HG02943 (cell line): ENCODE measurements at regions not wholly inside any gene's neighbourhood (a gene's known extent, or its start where the extent isn't known, plus 50 kb on each side); places are given as distances from the start of the nearest gene placed in this dataset.

ENCODE experiments used
- ATAC-seq: cut with Tn5 transposase; IDR thresholded peaks from one replicate; pipeline ENCODE4 v1.9.1; 2021; ENCODE audit warnings: mild to moderate bottlenecking, low read depth, moderate library complexity; ENCODE audit not compliant: unreplicated experiment

DNA sequence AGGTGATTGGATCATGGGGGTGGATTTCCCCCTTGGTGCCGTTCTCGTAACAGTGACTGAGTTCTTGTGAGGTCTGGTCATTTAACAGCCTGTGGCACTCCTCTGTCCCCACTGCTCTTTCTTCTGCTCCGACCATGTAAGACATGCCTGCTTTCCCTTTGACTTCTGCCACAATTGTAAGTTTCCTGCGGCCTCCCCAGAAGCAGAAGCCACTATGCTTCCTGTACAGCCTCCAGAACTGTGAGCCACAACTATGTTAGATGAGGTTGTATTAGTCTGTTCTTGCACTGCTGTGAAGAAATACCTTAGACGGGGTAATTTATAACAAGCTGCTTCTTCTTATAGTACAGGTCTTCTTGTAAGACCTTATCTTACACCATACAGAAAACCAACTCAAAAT, 241.7 kb upstream of the KLF14 start:
- ATAC-seq: no peak

GRCh38 chr7:130982160-130982638, 248.2 kb upstream of the KLF14 start:
- ATAC-seq: no peak

DNA sequence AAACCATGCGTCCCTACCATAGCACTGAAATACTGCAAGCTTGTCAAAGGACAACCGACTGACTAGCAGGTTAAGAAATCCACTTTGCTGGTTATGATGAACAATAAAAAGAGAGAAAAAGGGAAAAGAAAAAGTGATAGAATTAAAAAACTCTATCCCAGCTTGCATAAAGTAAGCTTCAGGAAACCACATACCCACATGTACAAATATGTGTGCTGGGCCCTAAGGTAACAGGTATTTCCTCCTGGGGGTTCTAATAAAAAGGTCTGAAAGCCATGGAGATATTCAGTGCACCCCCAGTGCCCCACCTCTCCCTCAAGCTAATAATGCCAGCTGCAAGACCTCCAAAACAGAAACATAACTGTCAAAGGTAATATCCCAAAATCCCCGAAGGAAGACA, 248.6 kb upstream of the KLF14 start:
- no peak for ATAC-seq

DNA sequence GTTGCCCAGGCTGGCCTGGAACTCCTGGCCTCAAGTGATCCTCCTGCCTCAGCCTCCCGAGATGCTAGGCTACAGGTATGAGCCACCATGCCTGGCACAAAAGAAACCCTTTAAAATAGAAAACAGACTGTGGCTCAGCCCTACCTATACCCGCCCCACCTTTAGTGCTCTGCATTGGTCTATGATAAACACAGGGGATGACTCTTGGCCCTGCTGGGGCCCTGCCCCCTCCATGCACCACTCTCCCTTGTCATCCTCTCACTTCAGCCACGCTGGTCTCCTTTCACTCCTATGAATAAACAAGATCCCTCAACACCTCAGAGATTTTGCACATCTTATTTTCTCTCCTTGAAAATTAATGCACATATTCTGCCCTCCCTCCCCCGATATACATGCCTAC, 251.4 kb upstream of the KLF14 start:
- ATAC-seq: no peak

- ATAC-seq: no peak
These were observed 252.3 kb upstream of the KLF14 start for GRCh38 chr7:130986261-130986690.

GRCh38 chr7:130987092-130987491, 253.1 kb upstream of the KLF14 start:
- ATAC-seq: no peak

DNA sequence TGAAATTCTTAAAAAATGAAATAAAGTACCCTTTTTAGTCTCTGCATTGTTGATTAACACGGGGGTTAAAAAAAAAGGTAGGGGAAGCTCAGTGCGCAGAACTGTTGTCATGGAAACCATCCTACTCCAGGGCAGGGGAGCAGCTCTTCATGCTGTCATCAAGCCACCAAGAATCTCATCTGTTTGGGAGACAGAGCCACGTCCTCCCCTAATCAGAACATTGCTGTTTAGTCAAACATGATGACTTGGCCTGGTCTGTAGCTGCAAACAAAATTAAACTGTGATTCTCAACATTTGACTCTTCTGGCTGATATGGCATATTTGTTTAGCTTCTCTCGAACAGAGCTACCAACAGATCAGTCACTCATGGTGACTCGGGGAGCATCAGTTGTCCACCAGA, 254.4 kb upstream of the KLF14 start:
- no peak for ATAC-seq

- no peak for ATAC-seq
These were observed 255.2 kb upstream of the KLF14 start for GRCh38 chr7:130989101-130989795.

DNA sequence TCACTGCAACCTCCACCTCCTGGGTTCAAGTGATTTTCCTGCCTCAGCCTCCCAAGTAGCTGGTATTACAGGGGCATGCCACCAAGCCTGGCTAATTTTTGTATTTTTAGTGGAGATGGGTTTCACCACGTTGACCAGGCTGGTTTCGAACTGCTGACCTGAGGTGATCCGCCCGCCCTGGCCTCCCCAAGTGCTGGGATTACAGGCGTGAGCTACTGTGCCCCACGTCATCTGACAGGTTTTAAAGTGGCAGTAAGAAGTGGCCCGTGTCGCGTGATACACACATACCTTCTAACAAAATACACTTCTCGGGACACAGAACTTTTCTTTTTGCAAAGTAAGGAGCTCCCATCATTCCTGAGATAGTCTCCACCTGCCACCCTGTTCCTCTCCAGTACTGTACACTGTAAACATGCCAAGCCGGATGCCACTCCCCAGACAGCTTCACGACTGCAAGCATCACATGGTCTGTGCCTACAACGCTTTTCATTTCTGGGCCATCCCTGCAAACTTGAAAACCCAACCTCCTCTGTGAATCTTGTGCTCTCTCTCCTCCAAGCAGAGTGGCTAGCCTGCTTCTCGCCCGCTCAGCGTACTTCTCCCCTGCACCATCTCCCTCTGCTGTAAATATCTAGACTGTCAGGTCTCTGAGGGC, 256.3 kb upstream of the KLF14 start:
- ATAC-seq: no peak

GRCh38 chr7:130993671-130994365, 259.8 kb upstream of the KLF14 start:
- ATAC-seq: no peak

DNA sequence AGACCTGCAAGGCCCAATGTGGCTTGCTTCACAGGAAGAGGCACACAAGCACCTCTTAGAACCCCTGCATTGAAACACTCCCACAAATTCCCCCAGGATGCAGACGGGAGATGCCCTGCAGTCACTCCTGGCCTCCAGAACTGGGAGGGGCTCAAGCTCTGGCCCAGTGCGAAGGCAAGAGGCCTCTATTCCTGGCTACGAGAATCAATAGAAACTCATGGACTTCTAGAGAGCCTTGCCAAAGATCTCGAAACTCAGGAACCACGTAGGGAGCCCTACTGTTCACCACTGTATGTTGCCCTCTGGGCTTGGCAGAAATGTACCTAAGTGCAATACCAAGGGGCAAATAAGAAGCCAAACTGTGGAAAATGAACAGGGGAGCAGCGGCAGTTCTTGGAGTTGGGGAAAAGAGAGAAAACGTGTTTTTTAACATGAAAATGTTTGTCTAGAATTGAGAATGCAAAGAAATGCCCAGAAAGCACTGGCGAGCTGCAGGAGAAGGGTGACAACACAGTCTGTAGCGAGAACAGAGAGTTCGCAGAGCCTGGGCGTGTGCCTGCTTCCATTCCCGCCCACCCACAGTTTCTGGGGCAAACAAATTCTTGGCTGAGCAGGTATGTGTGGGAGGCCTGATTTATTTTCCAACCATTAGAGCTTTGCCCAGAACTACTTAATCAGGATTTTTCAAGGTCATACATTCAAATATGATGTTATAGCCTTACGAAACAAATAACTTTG, 260.5 kb upstream of the KLF14 start:
- ATAC-seq: no peak

GRCh38 chr7:130995252-130996081, 261.5 kb upstream of the KLF14 start:
- ATAC-seq: no peak

GRCh38 chr7:130996205-130996832, 262.3 kb upstream of the KLF14 start:
- ATAC-seq: no peak

DNA sequence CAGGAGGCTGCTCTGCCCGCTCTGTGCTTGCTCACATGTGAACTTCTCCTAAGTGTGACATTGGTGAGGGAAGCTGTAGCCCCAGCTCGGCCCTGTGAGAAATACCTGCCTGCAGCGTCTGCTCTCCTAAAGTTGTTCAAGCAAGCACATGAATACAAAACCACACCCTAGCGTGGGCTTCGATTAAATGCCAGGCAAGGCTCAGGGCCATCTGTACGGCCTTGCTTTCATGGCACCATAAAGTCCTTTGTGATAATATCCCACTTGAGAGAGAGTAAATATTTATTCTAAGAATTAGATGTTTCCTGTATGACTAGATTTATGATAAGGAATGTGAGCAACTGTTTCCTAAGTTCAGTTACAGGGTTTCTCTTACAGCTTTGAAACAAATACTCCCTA, 262.8 kb upstream of the KLF14 start:
- no peak for ATAC-seq

GRCh38 chr7:130998993-130999602, 265.1 kb upstream of the KLF14 start:
- no peak for ATAC-seq

GRCh38 chr7:130999926-131000325, 265.9 kb upstream of the KLF14 start:
- no peak for ATAC-seq

DNA sequence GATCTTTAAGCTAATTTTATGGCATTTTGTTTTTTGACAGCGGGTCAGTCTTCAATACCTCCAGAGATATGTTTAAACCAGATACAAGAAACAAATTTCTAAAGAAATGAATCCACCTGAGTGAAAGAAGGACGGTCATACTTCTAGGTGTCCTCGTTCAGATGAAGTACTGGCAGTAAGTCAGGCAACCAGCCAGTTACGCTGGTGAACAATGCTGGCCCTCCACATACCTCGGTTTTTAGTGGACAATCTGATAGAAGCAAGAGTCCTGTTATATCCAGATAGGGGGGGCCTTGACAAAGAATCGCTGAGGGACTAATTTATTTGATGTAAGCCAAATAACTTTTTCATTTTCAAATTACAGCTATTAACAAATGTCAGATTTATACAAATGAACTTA, 266.4 kb upstream of the KLF14 start:
- ATAC-seq: no peak

DNA sequence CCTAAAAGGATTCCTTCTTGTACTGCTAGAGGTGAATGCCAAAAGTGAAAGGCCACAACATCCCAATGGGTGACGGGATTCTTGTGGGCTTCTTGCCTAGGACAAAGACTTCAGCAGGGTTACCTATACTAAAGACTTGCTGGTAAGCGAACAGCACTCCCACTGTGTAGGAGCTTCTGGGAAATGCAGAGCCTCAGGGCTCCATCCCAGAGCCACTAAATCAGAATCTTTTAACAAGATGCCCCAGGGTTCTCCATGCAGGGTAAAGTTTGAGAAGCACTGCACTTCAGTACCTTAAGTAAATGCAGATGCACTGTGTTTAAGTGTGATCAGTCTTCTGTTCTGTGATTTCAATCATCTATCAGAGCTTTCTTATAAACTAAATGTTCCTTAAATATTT, 266.9 kb upstream of the KLF14 start:
- no peak for ATAC-seq

GRCh38 chr7:131002600-131002999, 268.6 kb upstream of the KLF14 start:
- no peak for ATAC-seq
